ENCODE measurements at regions not wholly inside any gene's neighbourhood (a gene's known extent, or its start where the extent isn't known, plus 50 kb on each side); places are given as distances from the start of the nearest gene placed in this dataset.

GRCh38 chr18:44093253-44093652 is 587.4 kb upstream of the SETBP1 start:
- Mint-ChIP-seq H3K27me3 (ENCODE audit: insufficient read depth, low read depth) (no peaks in the 10 kb centered on the region), H3K4me1 (peaks cover 1% of the 10 kb centered on the region), H3K4me3 (no peak overlapping the region), H3K9me3 (peaks cover 10% of the 10 kb centered on the region), H3K27ac (no peak overlapping the region), H3K36me3 (no peaks in the 10 kb centered on the region)
- no peak overlapping the region for H3K4me3 ChIP-seq
- no peaks in the 10 kb centered on the region for H3K9me3 ChIP-seq (ENCODE audit: low read depth)
- DNase-seq (ENCODE audit: low spot score) = no peak
- H3K36me3 ChIP-seq = no peaks in the 10 kb centered on the region
- TF ChIP-seq CTCF (IDR thresholded peaks at IDR 0.05) = no peak
- TF ChIP-seq EZH2phosphoT487 (IDR thresholded peaks at IDR 0.05) = no peak
- no peak for TF ChIP-seq EZH2 (IDR thresholded peaks at IDR 0.05)
- H3K9ac ChIP-seq = no peak overlapping the region
- H3K79me2 ChIP-seq (ENCODE audit: low read depth) = no peaks in the 10 kb centered on the region
- H3K27ac ChIP-seq = no peak overlapping the region
- no peaks in the 10 kb centered on the region for H3F3A ChIP-seq (ENCODE audit: low read depth)
- no peaks in the 10 kb centered on the region for H4K20me1 ChIP-seq (ENCODE audit: low read depth)
- H3K27me3 ChIP-seq = no peaks in the 10 kb centered on the region
- H3K4me2 ChIP-seq = no peak overlapping the region
- no peak overlapping the region for H2AFZ ChIP-seq (replicated peaks)
- H3K4me1 ChIP-seq = no peaks in the 10 kb centered on the region

- Histone ChIP-seq H4K20me1 (ENCODE audit: low read depth) (no peaks in the 10 kb centered on the region), H3K79me2 (ENCODE audit: low read depth) (no peaks in the 10 kb centered on the region), H3K27me3 (no peaks in the 10 kb centered on the region), H3F3A (ENCODE audit: low read depth) (no peaks in the 10 kb centered on the region), H3K27ac (no peak overlapping the region), H3K9me3 (ENCODE audit: low read depth) (no peaks in the 10 kb centered on the region), H3K4me2 (no peak overlapping the region), H3K36me3 (no peaks in the 10 kb centered on the region), H3K9ac (no peak overlapping the region), H3K4me1 (no peaks in the 10 kb centered on the region), H2AFZ (replicated peaks) (no peak overlapping the region), H3K4me3 (no peak overlapping the region)
- Mint-ChIP-seq H3K4me3 (no peak overlapping the region), H3K9me3 (peaks cover 18% of the 10 kb centered on the region), H3K27ac (no peak overlapping the region), H3K27me3 (ENCODE audit: insufficient read depth, low read depth) (no peaks in the 10 kb centered on the region), H3K36me3 (no peaks in the 10 kb centered on the region), H3K4me1 (no peaks in the 10 kb centered on the region)
- no peak for DNase-seq (ENCODE audit: low spot score)
- no peak for TF ChIP-seq EZH2phosphoT487 (IDR thresholded peaks at IDR 0.05)
- no peak for TF ChIP-seq EZH2 (IDR thresholded peaks at IDR 0.05)
- TF ChIP-seq CTCF (IDR thresholded peaks at IDR 0.05) = no peak
Measured at GRCh38 chr18:44096016-44096415, 584.7 kb upstream of the SETBP1 start.

- TF ChIP-seq EZH2 (IDR thresholded peaks at IDR 0.05) = no peak
- TF ChIP-seq CTCF (IDR thresholded peaks at IDR 0.05) = peak; percentile 42
- peak overlapping the region; percentile 52 for H2AFZ ChIP-seq (replicated peaks)
Measured at GRCh38 chr18:44098551-44099098, 582.1 kb upstream of the SETBP1 start.

More at GRCh38 chr18:44098551-44099098, 582.1 kb upstream of the SETBP1 start:
- no peaks in the 10 kb centered on the region for H3K36me3 Mint-ChIP-seq
- Histone ChIP-seq H3K79me2 (ENCODE audit: low read depth) (no peaks in the 10 kb centered on the region), H3K36me3 (no peaks in the 10 kb centered on the region), H3K27me3 (no peaks in the 10 kb centered on the region), H4K20me1 (ENCODE audit: low read depth) (no peaks in the 10 kb centered on the region), H3F3A (ENCODE audit: low read depth) (no peaks in the 10 kb centered on the region), H3K4me2 (no peak overlapping the region), H3K4me3 (no peak overlapping the region), H3K27ac (no peak overlapping the region), H3K9ac (no peak overlapping the region), H3K9me3 (ENCODE audit: low read depth) (no peaks in the 10 kb centered on the region), H3K4me1 (no peaks in the 10 kb centered on the region)
- no peak overlapping the region for H3K27ac Mint-ChIP-seq
- DNase-seq (ENCODE audit: low spot score) = peak; percentile 39
- H3K4me3 Mint-ChIP-seq = no peak overlapping the region
- no peaks in the 10 kb centered on the region for H3K27me3 Mint-ChIP-seq (ENCODE audit: insufficient read depth, low read depth)
- H3K9me3 Mint-ChIP-seq = peaks cover 18% of the 10 kb centered on the region
- H3K4me1 Mint-ChIP-seq = no peaks in the 10 kb centered on the region

All from neural progenitor cell (in vitro differentiated cells).